ENCODE measurements at regions not wholly inside any gene's neighbourhood (a gene's known extent, or its start where the extent isn't known, plus 50 kb on each side); places are given as distances from the start of the nearest gene placed in this dataset.

GRCh38 chr2:56971383-56971974, 787.7 kb downstream of the CCDC85A start:
- no peaks in the 10 kb centered on the region for H3K27me3 Mint-ChIP-seq (ENCODE audit: low read depth)
- no peak for DNase-seq (ENCODE audit: low spot score in 2 of 2, unreplicated experiment in 2 of 2)
- TF ChIP-seq CTCF (IDR thresholded peaks at IDR 0.05; ENCODE audit: unreplicated experiment): no peak
- H3K9me3 Mint-ChIP-seq: peaks cover 53% of the 10 kb centered on the region
- no peak overlapping the region for H3K4me3 Mint-ChIP-seq
- H3K27ac Mint-ChIP-seq: no peak overlapping the region
- H3K4me1 Mint-ChIP-seq: no peaks in the 10 kb centered on the region
- H3K36me3 Mint-ChIP-seq: no peaks in the 10 kb centered on the region

GRCh38 chr2:56981554-56981953, 797.8 kb downstream of the CCDC85A start:
- no peak for DNase-seq (ENCODE audit: low spot score in 2 of 2, unreplicated experiment in 2 of 2)
- Mint-ChIP-seq H3K36me3 (no peaks in the 10 kb centered on the region), H3K4me1 (no peaks in the 10 kb centered on the region), H3K4me3 (no peak overlapping the region), H3K27ac (no peak overlapping the region), H3K9me3 (peaks cover 76% of the 10 kb centered on the region), H3K27me3 (ENCODE audit: low read depth) (no peaks in the 10 kb centered on the region)
- TF ChIP-seq CTCF (IDR thresholded peaks at IDR 0.05; ENCODE audit: unreplicated experiment): no peak

- Mint-ChIP-seq H3K9me3 (peaks cover 50% of the 10 kb centered on the region), H3K27me3 (ENCODE audit: low read depth) (no peaks in the 10 kb centered on the region), H3K36me3 (no peaks in the 10 kb centered on the region), H3K4me3 (no peak overlapping the region), H3K4me1 (no peaks in the 10 kb centered on the region), H3K27ac (no peak overlapping the region)
- DNase-seq (ENCODE audit: low spot score in 2 of 2, unreplicated experiment in 2 of 2): no peak
- no peak for TF ChIP-seq CTCF (IDR thresholded peaks at IDR 0.05; ENCODE audit: unreplicated experiment)
Observed at GRCh38 chr2:56985609-56986008, 801.8 kb downstream of the CCDC85A start.

GRCh38 chr2:57022496-57022895, 838.7 kb downstream of the CCDC85A start:
- Mint-ChIP-seq H3K4me3 (no peak overlapping the region), H3K36me3 (no peaks in the 10 kb centered on the region), H3K4me1 (no peaks in the 10 kb centered on the region), H3K9me3 (peaks cover 47% of the 10 kb centered on the region), H3K27ac (no peak overlapping the region), H3K27me3 (ENCODE audit: low read depth) (no peaks in the 10 kb centered on the region)
- no peak for TF ChIP-seq CTCF (IDR thresholded peaks at IDR 0.05; ENCODE audit: unreplicated experiment)
- no peak for DNase-seq (ENCODE audit: low spot score in 2 of 2, unreplicated experiment in 2 of 2)

GRCh38 chr2:57044931-57045635, 861.3 kb downstream of the CCDC85A start:
- Mint-ChIP-seq H3K27ac (no peak overlapping the region), H3K9me3 (peaks cover 13% of the 10 kb centered on the region), H3K4me3 (no peak overlapping the region), H3K27me3 (ENCODE audit: low read depth) (no peaks in the 10 kb centered on the region), H3K4me1 (no peaks in the 10 kb centered on the region), H3K36me3 (no peaks in the 10 kb centered on the region)
- no peak for TF ChIP-seq CTCF (IDR thresholded peaks at IDR 0.05; ENCODE audit: unreplicated experiment)
- no peak for DNase-seq (ENCODE audit: low spot score in 2 of 2, unreplicated experiment in 2 of 2)
